ENCODE measurements at regions not wholly inside any gene's neighbourhood (a gene's known extent, or its start where the extent isn't known, plus 50 kb on each side); places are given as distances from the start of the nearest gene placed in this dataset.

GRCh38 chr7:361680-362401, 71.9 kb downstream of the FOXL3 start:
- Histone ChIP-seq H3K9me3 (replicated peaks in 1 of 3) (no peaks in the 10 kb centered on the region), H3K36me3 (replicated peaks in 1 of 2) (no peaks in the 10 kb centered on the region), H3K4me3 (peak overlapping the region in 1 of 4 donors; percentile 44), H3K27me3 (peaks cover 13% of the 10 kb centered on the region), H3K4me1 (replicated peaks in 1 of 2) (peaks cover 0 to 6% of the 10 kb centered on the region in 2 donors), H3K27ac (no peak overlapping the region)
- 58 to 72% (median 66%) methylated on average over 8 to 16 of the region's 18 CpGs for WGBS, 4 donors
- DNase-seq: no peak
- TF ChIP-seq POLR2A (IDR thresholded peaks at IDR 0.05) (no peak), CTCF (IDR thresholded peaks at IDR 0.05) (no peak)
- intact Hi-C loops (cut with DNase I): no loop called here

- peak in 2 of 7 donors; percentile 27 to 62 for DNase-seq
- intact Hi-C loops (cut with DNase I): no loop called here
- WGBS, 4 donors: 33 to 39% (median 36%) methylated on average over 23 of the region's 23 CpGs
Observed at GRCh38 chr7:362402-363096, 72.6 kb downstream of the FOXL3 start.

GRCh38 chr7:363626-364025, 73.7 kb downstream of the FOXL3 start:
- 75 to 91% (median 79%) methylated on average over 16 to 20 of the region's 20 CpGs for WGBS, 4 donors
- intact Hi-C loops (cut with DNase I): no loop called here
- Histone ChIP-seq H3K4me1 (replicated peaks in 1 of 2) (peaks cover 0 to 6% of the 10 kb centered on the region in 2 donors), H3K4me3 (no peak overlapping the region), H3K36me3 (replicated peaks in 1 of 2) (no peaks in the 10 kb centered on the region), H3K27ac (no peak overlapping the region), H3K9me3 (replicated peaks in 1 of 3) (no peaks in the 10 kb centered on the region), H3K27me3 (peaks cover 13% of the 10 kb centered on the region)
- no peak for DNase-seq
- no peak for TF ChIP-seq POLR2A (IDR thresholded peaks at IDR 0.05)
- no peak for TF ChIP-seq CTCF (IDR thresholded peaks at IDR 0.05)

More at GRCh38 chr7:362402-363096, 72.6 kb downstream of the FOXL3 start:
- no peak overlapping the region for H3K27ac ChIP-seq
- H3K27me3 ChIP-seq: peaks cover 13% of the 10 kb centered on the region
- H3K36me3 ChIP-seq (replicated peaks in 1 of 2): no peaks in the 10 kb centered on the region
- no peaks in the 10 kb centered on the region for H3K9me3 ChIP-seq (replicated peaks in 1 of 3)
- peak overlapping the region in 1 of 4 donors; percentile 44 for H3K4me3 ChIP-seq
- peaks cover 0 to 6% of the 10 kb centered on the region in 2 donors for H3K4me1 ChIP-seq (replicated peaks in 1 of 2)
- TF ChIP-seq POLR2A (IDR thresholded peaks at IDR 0.05): no peak
- no peak for TF ChIP-seq CTCF (IDR thresholded peaks at IDR 0.05)

- DNase-seq: no peak
- no peaks in the 10 kb centered on the region for H3K9me3 ChIP-seq (replicated peaks in 1 of 3)
- WGBS, 4 donors: 74 to 86% (median 80%) methylated on average over 11 of the region's 11 CpGs
- intact Hi-C loops (cut with DNase I): no loop called here
- H3K27ac ChIP-seq: no peak overlapping the region
- H3K27me3 ChIP-seq: peaks cover 9% of the 10 kb centered on the region
- no peak for TF ChIP-seq CTCF (IDR thresholded peaks at IDR 0.05)
- no peak for TF ChIP-seq POLR2A (IDR thresholded peaks at IDR 0.05)
- H3K4me3 ChIP-seq: no peak overlapping the region
- H3K36me3 ChIP-seq (replicated peaks in 1 of 2): no peaks in the 10 kb centered on the region
- H3K4me1 ChIP-seq (replicated peaks in 1 of 2): peaks cover 0 to 6% of the 10 kb centered on the region in 2 donors
Observed at GRCh38 chr7:364536-364935, 74.6 kb downstream of the FOXL3 start.

All from adrenal gland (tissue), 9 donors.